Right atrium auricular region (tissue), 2 donors: ENCODE measurements at regions not wholly inside any gene's neighbourhood (a gene's known extent, or its start where the extent isn't known, plus 50 kb on each side); places are given as distances from the start of the nearest gene placed in this dataset.
"Not testable (repeated sequence)": the region's sequence is repeated elsewhere in the genome, so short reads cannot be mapped to it uniquely, and the experiment has no call there.

Experiments used
- DNase-seq: peaks from one replicate; pipeline ENCODE4 v3.0.0-alpha.2; 2019; ENCODE audit warnings: low spot score
- H3K27ac ChIP-seq, 2 donors: fragments of 200-600 bp; sonication (generic); 1 replicate in 1 of 2; 2 replicates in 1 of 2; pipeline ENCODE4 v1.5.1; 2016 to 2019
- H3K27me3 ChIP-seq, 2 donors: fragments of 200-600 bp; sonication (generic); one replicate each; pipeline versions ENCODE4 v1.5.1 to v1.6.0; 2017 to 2019
- H3K36me3 ChIP-seq: fragments of 200-600 bp; sonication (generic); one replicate; pipeline ENCODE4 v1.5.1; 2016
- H3K4me1 ChIP-seq, 2 donors: fragments of 200-600 bp; sonication (generic); one replicate each; pipeline versions ENCODE4 v1.5.1 to v1.6.0; 2017 to 2019
- H3K4me3 ChIP-seq, 2 donors: fragments of 200-600 bp; sonication (generic); 1 replicate in 1 of 2; 2 replicates in 1 of 2; pipeline ENCODE4 v1.5.1; 2017 to 2019; ENCODE audit warnings: mild to moderate bottlenecking in 1 of 2, moderate library complexity in 1 of 2
- H3K9me3 ChIP-seq, 2 donors: fragments of 200-600 bp; sonication (generic); one replicate each; pipeline ENCODE4 v1.5.1; 2019
- TF ChIP-seq, protein P1 (sequence below), 2 donors: fragments of 200-600 bp; sonication (generic); IDR thresholded peaks; one replicate each; pipeline ENCODE4 v1.5.1; 2019; ENCODE audit warnings: antibody characterized with exemption in 2 of 2

DNA sequence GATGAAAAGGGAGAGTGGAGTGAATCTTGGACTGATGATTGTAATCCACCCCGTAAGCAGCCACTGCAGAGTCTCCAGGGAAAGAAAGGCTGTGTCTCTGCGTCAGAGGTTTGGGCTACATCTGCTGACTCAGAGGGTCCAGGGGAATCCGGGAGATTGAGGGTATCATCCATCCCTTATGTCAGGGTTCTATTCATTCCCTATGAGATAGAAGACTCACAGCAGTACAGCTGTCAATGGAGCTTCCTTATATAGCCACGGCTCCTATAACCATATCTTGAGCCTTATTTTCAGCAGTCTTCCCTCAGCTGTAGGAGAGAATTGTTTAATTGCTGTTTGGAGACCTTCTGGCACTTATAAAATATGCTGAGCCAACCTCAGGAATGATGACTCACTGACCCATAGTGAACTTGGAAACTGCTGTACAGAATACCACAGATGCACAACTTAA is 558.2 kb upstream of the PFKP start:
- Histone ChIP-seq H3K9me3 (no peaks in the 10 kb centered on the region), H3K27me3 (no peaks in the 10 kb centered on the region), H3K36me3 (no peaks in the 10 kb centered on the region), H3K4me3 (no peak overlapping the region), H3K27ac (no peak overlapping the region), H3K4me1 (no peaks in the 10 kb centered on the region)
- TF ChIP-seq, protein P1, sequence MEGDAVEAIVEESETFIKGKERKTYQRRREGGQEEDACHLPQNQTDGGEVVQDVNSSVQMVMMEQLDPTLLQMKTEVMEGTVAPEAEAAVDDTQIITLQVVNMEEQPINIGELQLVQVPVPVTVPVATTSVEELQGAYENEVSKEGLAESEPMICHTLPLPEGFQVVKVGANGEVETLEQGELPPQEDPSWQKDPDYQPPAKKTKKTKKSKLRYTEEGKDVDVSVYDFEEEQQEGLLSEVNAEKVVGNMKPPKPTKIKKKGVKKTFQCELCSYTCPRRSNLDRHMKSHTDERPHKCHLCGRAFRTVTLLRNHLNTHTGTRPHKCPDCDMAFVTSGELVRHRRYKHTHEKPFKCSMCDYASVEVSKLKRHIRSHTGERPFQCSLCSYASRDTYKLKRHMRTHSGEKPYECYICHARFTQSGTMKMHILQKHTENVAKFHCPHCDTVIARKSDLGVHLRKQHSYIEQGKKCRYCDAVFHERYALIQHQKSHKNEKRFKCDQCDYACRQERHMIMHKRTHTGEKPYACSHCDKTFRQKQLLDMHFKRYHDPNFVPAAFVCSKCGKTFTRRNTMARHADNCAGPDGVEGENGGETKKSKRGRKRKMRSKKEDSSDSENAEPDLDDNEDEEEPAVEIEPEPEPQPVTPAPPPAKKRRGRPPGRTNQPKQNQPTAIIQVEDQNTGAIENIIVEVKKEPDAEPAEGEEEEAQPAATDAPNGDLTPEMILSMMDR (IDR thresholded peaks at IDR 0.05) = no peak
- DNase-seq = no peak

GRCh38 chr10:2501366-2501940 is 565.9 kb upstream of the PFKP start:
- not testable (repeated sequence) for H3K27ac ChIP-seq, H3K4me1 ChIP-seq, H3K27me3 ChIP-seq, H3K9me3 ChIP-seq, H3K4me3 ChIP-seq, DNase-seq, H3K36me3 ChIP-seq

DNA sequence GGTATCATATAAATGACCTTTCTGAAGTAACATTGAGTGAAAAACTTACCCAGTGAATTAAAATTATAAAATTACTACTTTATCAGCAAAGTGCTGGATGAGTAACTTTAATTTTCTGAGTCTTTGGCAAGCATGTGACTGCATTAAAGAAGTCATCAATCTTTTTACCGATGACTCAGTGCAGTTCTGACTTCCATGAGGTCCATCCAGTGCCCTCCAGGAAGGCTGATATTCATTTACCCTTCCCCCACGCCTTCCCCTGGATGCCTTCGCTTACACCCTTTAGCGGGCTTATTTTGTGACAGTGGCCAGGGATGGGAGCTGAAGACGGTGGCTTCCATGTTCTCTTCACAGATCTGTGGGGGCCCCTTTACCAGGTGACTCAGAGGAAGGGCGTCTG is 572.9 kb upstream of the PFKP start:
- Histone ChIP-seq H3K9me3 (no peaks in the 10 kb centered on the region), H3K4me3 (no peak overlapping the region), H3K27ac (no peak overlapping the region), H3K36me3 (no peaks in the 10 kb centered on the region), H3K27me3 (no peaks in the 10 kb centered on the region), H3K4me1 (no peaks in the 10 kb centered on the region)
- TF ChIP-seq, protein P1 (IDR thresholded peaks at IDR 0.05) = no peak
- DNase-seq = no peak

GRCh38 chr10:2488446-2489005 is 578.8 kb upstream of the PFKP start:
- TF ChIP-seq, protein P1 (IDR thresholded peaks at IDR 0.05) = no peak
- Histone ChIP-seq H3K4me3 (no peak overlapping the region), H3K4me1 (no peaks in the 10 kb centered on the region), H3K27me3 (no peaks in the 10 kb centered on the region), H3K36me3 (no peaks in the 10 kb centered on the region), H3K27ac (no peak overlapping the region), H3K9me3 (no peaks in the 10 kb centered on the region)
- no peak for DNase-seq

DNA sequence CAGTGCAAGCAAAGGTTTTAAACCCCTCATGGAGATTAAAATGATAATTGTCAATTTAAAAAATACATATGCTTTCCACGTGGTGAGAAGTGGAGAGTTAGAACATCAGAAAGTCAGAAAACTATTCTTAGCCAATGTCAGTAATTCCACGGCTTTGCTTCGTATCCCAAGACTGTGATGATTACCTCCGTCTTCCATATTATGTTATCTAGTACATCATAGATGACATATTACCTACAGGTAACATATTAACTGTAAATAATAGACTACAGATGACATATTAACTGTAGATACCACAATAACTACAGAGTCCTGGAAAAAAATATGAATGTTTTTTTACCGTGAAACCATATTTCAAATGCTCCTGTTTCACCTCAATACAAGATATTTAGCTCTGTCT is 579.4 kb upstream of the PFKP start:
- no peaks in the 10 kb centered on the region for H3K27me3 ChIP-seq
- TF ChIP-seq, protein P1 (IDR thresholded peaks at IDR 0.05) = no peak
- no peak for DNase-seq
- no peaks in the 10 kb centered on the region for H3K4me1 ChIP-seq
- no peaks in the 10 kb centered on the region for H3K36me3 ChIP-seq
- H3K9me3 ChIP-seq = no peaks in the 10 kb centered on the region
- no peak overlapping the region for H3K27ac ChIP-seq
- H3K4me3 ChIP-seq = no peak overlapping the region

- H3K27me3 ChIP-seq = no peaks in the 10 kb centered on the region
- no peaks in the 10 kb centered on the region for H3K36me3 ChIP-seq
- TF ChIP-seq, protein P1 (IDR thresholded peaks at IDR 0.05) = no peak
- H3K4me1 ChIP-seq = no peaks in the 10 kb centered on the region
- no peak overlapping the region for H3K4me3 ChIP-seq
- no peak overlapping the region for H3K27ac ChIP-seq
- H3K9me3 ChIP-seq = peaks cover 0 to 4% of the 10 kb centered on the region in 2 donors
- no peak for DNase-seq
These were observed 588.7 kb upstream of the PFKP start for GRCh38 chr10:2478656-2479055.
